ENCODE measurements at regions not wholly inside any gene's neighbourhood (a gene's known extent, or its start where the extent isn't known, plus 50 kb on each side); places are given as distances from the start of the nearest gene placed in this dataset.

DNA sequence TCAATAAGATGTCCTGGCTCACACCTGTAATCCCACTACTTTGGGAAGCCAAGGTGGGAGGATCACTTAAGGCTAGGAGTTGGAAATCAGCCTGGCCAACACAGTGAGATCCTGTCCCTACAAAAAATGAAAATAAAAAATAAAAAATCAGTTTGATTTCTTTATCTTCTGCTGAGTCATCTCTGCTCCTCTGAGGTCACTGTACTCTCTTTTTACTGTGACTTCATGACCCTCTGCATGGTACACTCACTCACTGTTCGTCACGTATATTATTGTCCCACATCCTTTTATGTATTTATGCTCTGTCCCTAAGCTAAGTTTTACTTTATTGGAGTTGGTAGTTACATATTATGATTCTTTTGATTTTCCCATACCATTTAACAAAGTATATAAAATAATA lies 333.3 kb downstream of the PCDH7 start:
- no peak for TF ChIP-seq POLR2AphosphoS5 (IDR thresholded peaks at IDR 0.05)
- TF ChIP-seq, protein P1, sequence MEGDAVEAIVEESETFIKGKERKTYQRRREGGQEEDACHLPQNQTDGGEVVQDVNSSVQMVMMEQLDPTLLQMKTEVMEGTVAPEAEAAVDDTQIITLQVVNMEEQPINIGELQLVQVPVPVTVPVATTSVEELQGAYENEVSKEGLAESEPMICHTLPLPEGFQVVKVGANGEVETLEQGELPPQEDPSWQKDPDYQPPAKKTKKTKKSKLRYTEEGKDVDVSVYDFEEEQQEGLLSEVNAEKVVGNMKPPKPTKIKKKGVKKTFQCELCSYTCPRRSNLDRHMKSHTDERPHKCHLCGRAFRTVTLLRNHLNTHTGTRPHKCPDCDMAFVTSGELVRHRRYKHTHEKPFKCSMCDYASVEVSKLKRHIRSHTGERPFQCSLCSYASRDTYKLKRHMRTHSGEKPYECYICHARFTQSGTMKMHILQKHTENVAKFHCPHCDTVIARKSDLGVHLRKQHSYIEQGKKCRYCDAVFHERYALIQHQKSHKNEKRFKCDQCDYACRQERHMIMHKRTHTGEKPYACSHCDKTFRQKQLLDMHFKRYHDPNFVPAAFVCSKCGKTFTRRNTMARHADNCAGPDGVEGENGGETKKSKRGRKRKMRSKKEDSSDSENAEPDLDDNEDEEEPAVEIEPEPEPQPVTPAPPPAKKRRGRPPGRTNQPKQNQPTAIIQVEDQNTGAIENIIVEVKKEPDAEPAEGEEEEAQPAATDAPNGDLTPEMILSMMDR (IDR thresholded peaks at IDR 0.05), result no peak
